Neural cell (in vitro differentiated cells): ENCODE measurements at regions not wholly inside any gene's neighbourhood (a gene's known extent, or its start where the extent isn't known, plus 50 kb on each side); places are given as distances from the start of the nearest gene placed in this dataset.

Experiments used
- H2AFZ ChIP-seq: fragments of 200-600, 300-800 bp; sonication (generic), shearing (Covaris generic); 2 replicates; pipeline ENCODE4 v1.6.0; 2014; ENCODE audit warnings: low read depth, mild to moderate bottlenecking, antibody characterized with exemption, low read length, moderate library complexity
- H3F3A ChIP-seq: fragments of 200-600 bp; shearing (Covaris generic); 2 replicates; pipeline ENCODE4 v1.6.1; 2016; ENCODE audit warnings: mild to moderate bottlenecking, moderate library complexity, mixed read lengths, antibody characterized with exemption, low read length; ENCODE audit not compliant: insufficient read depth, poor library complexity, severe bottlenecking
- H3K27ac ChIP-seq: fragments of 200-600, 300-800 bp; sonication (generic), shearing (Covaris generic); 2 replicates; pipeline ENCODE4 v1.5.1; 2014; ENCODE audit warnings: mild to moderate bottlenecking, low read length, moderate library complexity
- H3K27me3 ChIP-seq: fragments of 300-800, 200-600 bp; sonication (generic), shearing (Covaris generic); 2 replicates; pipeline ENCODE4 v1.6.0; 2014; ENCODE audit warnings: mild to moderate bottlenecking, low read depth, low read length, moderate library complexity; ENCODE audit not compliant: insufficient read depth
- H3K36me3 ChIP-seq: fragments of 300-800, 200-600 bp; sonication (generic), shearing (Covaris generic); 2 replicates; pipeline ENCODE4 v1.5.1; 2014; ENCODE audit warnings: mild to moderate bottlenecking, antibody characterized with exemption, low read length, moderate library complexity; ENCODE audit not compliant: insufficient read depth
- H3K4me2 ChIP-seq: fragments of 300-800, 200-600 bp; sonication (generic), shearing (Covaris generic); 2 replicates; pipeline ENCODE4 v1.6.0; 2014; ENCODE audit warnings: mild to moderate bottlenecking, low read length
- H3K4me3 ChIP-seq: fragments of 300-800, 200-600 bp; sonication (generic), shearing (Covaris generic); 2 replicates; pipeline ENCODE4 v1.5.1; 2014; ENCODE audit warnings: mild to moderate bottlenecking, low read length, moderate library complexity
- H3K79me2 ChIP-seq: fragments of 200-600 bp; shearing (Covaris generic); replicated peaks from 2 replicates; pipeline ENCODE4 v1.6.0; 2014; ENCODE audit warnings: mild to moderate bottlenecking, low read length, moderate library complexity; ENCODE audit not compliant: insufficient read depth
- H3K9ac ChIP-seq: fragments of 300-800, 200-600 bp; sonication (generic), shearing (Covaris generic); 2 replicates; pipeline ENCODE4 v1.6.1; 2016; ENCODE audit warnings: mild to moderate bottlenecking, low read length, mixed read lengths
- H3K9me2 ChIP-seq: fragments of 200-600 bp; shearing (Covaris generic); 2 replicates; pipeline ENCODE4 v1.6.1; 2016; ENCODE audit warnings: mild to moderate bottlenecking, low read length, mixed read lengths; ENCODE audit not compliant: insufficient read depth
- H3K9me3 ChIP-seq: fragments of 200-600, 300-800 bp; sonication (generic), shearing (Covaris generic); 2 replicates; pipeline ENCODE4 v1.6.1; 2016; ENCODE audit warnings: mild to moderate bottlenecking, mixed run types, low read length, moderate library complexity, mixed read lengths
- H4K20me1 ChIP-seq: fragments of 200-600 bp; shearing (Covaris generic); 2 replicates; pipeline ENCODE4 v1.6.1; 2016; ENCODE audit warnings: mild to moderate bottlenecking, mixed run types; ENCODE audit not compliant: insufficient read depth
- CTCF ChIP-seq: fragments of 450-650 bp; IDR thresholded peaks from 2 replicates; pipeline ENCODE4 v1.5.1; 2014; ENCODE audit warnings: antibody characterized with exemption, mild to moderate bottlenecking, moderate library complexity; ENCODE audit not compliant: poor library complexity, severe bottlenecking
- EP300 ChIP-seq: fragments of 450-650 bp; conservative IDR thresholded peaks from 2 replicates; pipeline ENCODE4 v1.6.1; 2014; ENCODE audit warnings: antibody characterized with exemption, mild to moderate bottlenecking, moderate library complexity; ENCODE audit not compliant: poor library complexity, severe bottlenecking
- EZH2 ChIP-seq: fragments of 200-600, 300-800 bp; shearing (Covaris generic), sonication (generic); IDR thresholded peaks from 2 replicates; pipeline ENCODE4 v1.6.1; 2014; ENCODE audit warnings: antibody characterized with exemption, low read length, borderline replicate concordance, mild to moderate bottlenecking; ENCODE audit not compliant: insufficient read depth, poor library complexity, severe bottlenecking
- MXI1 ChIP-seq: fragments of 450-650 bp; conservative IDR thresholded peaks from 2 replicates; pipeline ENCODE4 v1.6.1; 2014; ENCODE audit warnings: antibody characterized with exemption, mild to moderate bottlenecking; ENCODE audit not compliant: poor library complexity, severe bottlenecking
- POLR2AphosphoS5 ChIP-seq: IDR thresholded peaks from 2 replicates; pipeline ENCODE4 v1.6.1; 2012
- RAD21 ChIP-seq: fragments of 450-650 bp; conservative IDR thresholded peaks from 2 replicates; pipeline ENCODE4 v1.6.1; 2014; ENCODE audit warnings: antibody characterized with exemption, mild to moderate bottlenecking, moderate library complexity
- REST ChIP-seq: IDR thresholded peaks from 2 replicates; pipeline ENCODE4 v1.6.1; 2012; ENCODE audit warnings: borderline replicate concordance
- SMC3 ChIP-seq: fragments of 450-650 bp; conservative IDR thresholded peaks from 2 replicates; pipeline ENCODE4 v1.6.1; 2014; ENCODE audit warnings: antibody characterized with exemption, mild to moderate bottlenecking, moderate library complexity; ENCODE audit not compliant: poor library complexity
- TAF1 ChIP-seq: IDR thresholded peaks from 2 replicates; pipeline ENCODE4 v1.6.1; 2012; ENCODE audit warnings: low read depth

GRCh38 chr2:14137643-14138042 lies 494.9 kb upstream of the LRATD1 start:
- Histone ChIP-seq H3K27me3 (no peaks in the 10 kb centered on the region), H3K9ac (no peak overlapping the region), H3K27ac (peak overlapping the region; percentile 0), H4K20me1 (no peaks in the 10 kb centered on the region), H2AFZ (no peak overlapping the region), H3K79me2 (no peaks in the 10 kb centered on the region), H3K36me3 (no peaks in the 10 kb centered on the region), H3K4me2 (no peak overlapping the region), H3K9me2 (no peaks in the 10 kb centered on the region), H3K4me3 (no peak overlapping the region), H3K9me3 (no peaks in the 10 kb centered on the region), H3F3A (no peaks in the 10 kb centered on the region)
- TF ChIP-seq TAF1: no peak
- TF ChIP-seq MXI1: no peak
- peak; percentile 64 for TF ChIP-seq CTCF
- TF ChIP-seq REST: peak; percentile 39
- TF ChIP-seq RAD21: peak; percentile 68
- TF ChIP-seq EP300: peak; percentile 65
- TF ChIP-seq POLR2AphosphoS5: peak; percentile 62
- TF ChIP-seq EZH2: no peak
- peak; percentile 66 for TF ChIP-seq SMC3

GRCh38 chr2:14140009-14140550 lies 492.4 kb upstream of the LRATD1 start:
- peak; percentile 34 for TF ChIP-seq REST
- peak; percentile 39 for TF ChIP-seq EP300
- TF ChIP-seq RAD21: no peak
- peak; percentile 53 for TF ChIP-seq POLR2AphosphoS5
- peak; percentile 30 for TF ChIP-seq SMC3
- H3K9ac ChIP-seq: no peak overlapping the region
- H3K79me2 ChIP-seq: no peaks in the 10 kb centered on the region
- no peaks in the 10 kb centered on the region for H3K27me3 ChIP-seq
- peak overlapping the region; percentile 49 for H3K27ac ChIP-seq
- no peak overlapping the region for H2AFZ ChIP-seq
- peak overlapping the region; percentile 11 for H3K4me2 ChIP-seq
- no peaks in the 10 kb centered on the region for H3F3A ChIP-seq
- H3K9me2 ChIP-seq: no peaks in the 10 kb centered on the region
- no peaks in the 10 kb centered on the region for H4K20me1 ChIP-seq
- H3K9me3 ChIP-seq: no peaks in the 10 kb centered on the region
- H3K36me3 ChIP-seq: no peaks in the 10 kb centered on the region
- H3K4me3 ChIP-seq: no peak overlapping the region
